ENCODE measurements at regions not wholly inside any gene's neighbourhood (a gene's known extent, or its start where the extent isn't known, plus 50 kb on each side); places are given as distances from the start of the nearest gene placed in this dataset.

DNA sequence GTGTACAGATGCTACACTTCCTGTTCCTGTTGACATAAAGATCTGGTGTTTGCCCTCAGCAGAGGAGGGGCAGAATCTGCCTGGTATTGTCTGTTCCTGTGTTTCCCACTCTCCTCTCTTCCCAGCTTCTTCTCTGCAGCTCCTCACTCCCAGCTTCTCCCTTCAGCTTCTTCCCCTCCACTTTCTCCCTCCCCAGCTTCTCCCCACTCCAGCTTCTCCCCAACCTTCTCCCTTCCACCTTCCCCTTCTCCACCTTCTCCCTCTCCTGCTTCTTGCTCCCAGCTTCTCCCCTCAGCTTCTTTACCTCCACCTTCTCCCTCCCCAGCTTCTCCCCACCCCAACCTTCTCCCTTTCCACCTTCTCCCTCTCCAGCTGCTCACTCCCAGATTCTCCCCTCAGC lies 148.9 kb upstream of the IRX2 start:
- Histone ChIP-seq H3K27me3 (no peaks in the 10 kb centered on the region), H3K9me3 (peaks cover 0 to 39% (median 0%) of the 10 kb centered on the region in 4 donors), H3K4me1 (no peaks in the 10 kb centered on the region), H3K4me3 (no peak overlapping the region), H3K36me3 (no peaks in the 10 kb centered on the region), H3K27ac (no peak overlapping the region)
- TF ChIP-seq EP300 (IDR thresholded peaks at IDR 0.05), result no peak
- no peak for TF ChIP-seq POLR2A (IDR thresholded peaks at IDR 0.05)
- TF ChIP-seq, protein P1, sequence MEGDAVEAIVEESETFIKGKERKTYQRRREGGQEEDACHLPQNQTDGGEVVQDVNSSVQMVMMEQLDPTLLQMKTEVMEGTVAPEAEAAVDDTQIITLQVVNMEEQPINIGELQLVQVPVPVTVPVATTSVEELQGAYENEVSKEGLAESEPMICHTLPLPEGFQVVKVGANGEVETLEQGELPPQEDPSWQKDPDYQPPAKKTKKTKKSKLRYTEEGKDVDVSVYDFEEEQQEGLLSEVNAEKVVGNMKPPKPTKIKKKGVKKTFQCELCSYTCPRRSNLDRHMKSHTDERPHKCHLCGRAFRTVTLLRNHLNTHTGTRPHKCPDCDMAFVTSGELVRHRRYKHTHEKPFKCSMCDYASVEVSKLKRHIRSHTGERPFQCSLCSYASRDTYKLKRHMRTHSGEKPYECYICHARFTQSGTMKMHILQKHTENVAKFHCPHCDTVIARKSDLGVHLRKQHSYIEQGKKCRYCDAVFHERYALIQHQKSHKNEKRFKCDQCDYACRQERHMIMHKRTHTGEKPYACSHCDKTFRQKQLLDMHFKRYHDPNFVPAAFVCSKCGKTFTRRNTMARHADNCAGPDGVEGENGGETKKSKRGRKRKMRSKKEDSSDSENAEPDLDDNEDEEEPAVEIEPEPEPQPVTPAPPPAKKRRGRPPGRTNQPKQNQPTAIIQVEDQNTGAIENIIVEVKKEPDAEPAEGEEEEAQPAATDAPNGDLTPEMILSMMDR (IDR thresholded peaks at IDR 0.05), result no peak
- no peak for DNase-seq (ENCODE audit: low spot score in 2 of 2)

DNA sequence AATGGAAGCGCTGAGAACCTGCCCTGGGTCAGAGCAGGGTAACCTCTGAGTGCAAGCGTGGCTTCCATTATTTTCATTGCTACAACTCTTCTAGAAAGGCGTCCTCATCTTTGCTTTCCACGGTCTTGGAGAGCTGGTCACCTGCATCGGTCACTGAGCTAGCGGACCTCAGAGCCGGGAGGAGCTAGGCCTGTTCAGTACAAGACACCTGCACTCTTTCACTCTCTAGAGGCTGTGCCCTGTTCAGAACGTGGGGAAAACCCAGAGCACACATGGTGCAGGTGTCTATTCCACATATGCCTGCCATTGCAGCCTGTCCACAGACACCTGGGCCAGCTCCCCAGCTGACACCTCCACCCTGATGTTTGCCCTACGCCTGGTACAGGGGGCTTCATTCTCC lies 147.8 kb upstream of the IRX2 start:
- no peak for DNase-seq (ENCODE audit: low spot score in 2 of 2)
- WGBS, 2 donors, result 77 to 85% methylated on average over 9 of the region's 9 CpGs
- peaks cover 0 to 39% (median 0%) of the 10 kb centered on the region in 4 donors for H3K9me3 ChIP-seq
- H3K4me3 ChIP-seq, result no peak overlapping the region
- H3K36me3 ChIP-seq, result no peaks in the 10 kb centered on the region
- H3K27me3 ChIP-seq, result no peaks in the 10 kb centered on the region
- TF ChIP-seq POLR2A (IDR thresholded peaks at IDR 0.05) (no peak), EP300 (IDR thresholded peaks at IDR 0.05) (no peak)
- TF ChIP-seq, protein P1 (IDR thresholded peaks at IDR 0.05), result no peak
- H3K4me1 ChIP-seq, result no peaks in the 10 kb centered on the region
- no peak overlapping the region for H3K27ac ChIP-seq

DNA sequence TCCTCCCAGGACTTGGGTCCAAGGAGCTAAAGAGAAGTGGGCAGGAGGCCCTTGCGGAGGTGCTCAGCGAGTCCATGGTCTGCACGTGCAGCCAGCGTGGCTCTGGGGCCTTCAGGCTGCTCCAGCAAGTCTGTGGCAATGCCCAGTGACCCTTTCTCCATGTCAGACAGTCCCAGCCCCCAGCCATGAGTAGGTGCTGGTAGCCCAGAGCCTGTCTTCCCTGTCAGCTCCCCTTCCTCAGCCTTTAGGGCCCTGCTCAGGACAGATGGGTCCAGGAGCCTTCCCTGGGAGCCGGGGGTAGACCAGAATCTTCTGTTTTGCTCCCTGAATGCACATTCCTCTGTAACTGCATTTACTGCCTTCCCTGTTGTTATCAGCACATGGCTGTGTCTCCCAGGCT lies 147.2 kb upstream of the IRX2 start:
- Histone ChIP-seq H3K36me3 (no peaks in the 10 kb centered on the region), H3K27me3 (no peaks in the 10 kb centered on the region), H3K4me1 (no peaks in the 10 kb centered on the region), H3K27ac (no peak overlapping the region), H3K9me3 (peaks cover 0 to 39% (median 0%) of the 10 kb centered on the region in 4 donors), H3K4me3 (no peak overlapping the region)
- 62 to 73% methylated on average over 5 of the region's 5 CpGs for WGBS, 2 donors
- DNase-seq (ENCODE audit: low spot score in 2 of 2), result no peak
- TF ChIP-seq, protein P1 (IDR thresholded peaks at IDR 0.05), result no peak
- TF ChIP-seq POLR2A (IDR thresholded peaks at IDR 0.05) (no peak), EP300 (IDR thresholded peaks at IDR 0.05) (no peak)

DNA sequence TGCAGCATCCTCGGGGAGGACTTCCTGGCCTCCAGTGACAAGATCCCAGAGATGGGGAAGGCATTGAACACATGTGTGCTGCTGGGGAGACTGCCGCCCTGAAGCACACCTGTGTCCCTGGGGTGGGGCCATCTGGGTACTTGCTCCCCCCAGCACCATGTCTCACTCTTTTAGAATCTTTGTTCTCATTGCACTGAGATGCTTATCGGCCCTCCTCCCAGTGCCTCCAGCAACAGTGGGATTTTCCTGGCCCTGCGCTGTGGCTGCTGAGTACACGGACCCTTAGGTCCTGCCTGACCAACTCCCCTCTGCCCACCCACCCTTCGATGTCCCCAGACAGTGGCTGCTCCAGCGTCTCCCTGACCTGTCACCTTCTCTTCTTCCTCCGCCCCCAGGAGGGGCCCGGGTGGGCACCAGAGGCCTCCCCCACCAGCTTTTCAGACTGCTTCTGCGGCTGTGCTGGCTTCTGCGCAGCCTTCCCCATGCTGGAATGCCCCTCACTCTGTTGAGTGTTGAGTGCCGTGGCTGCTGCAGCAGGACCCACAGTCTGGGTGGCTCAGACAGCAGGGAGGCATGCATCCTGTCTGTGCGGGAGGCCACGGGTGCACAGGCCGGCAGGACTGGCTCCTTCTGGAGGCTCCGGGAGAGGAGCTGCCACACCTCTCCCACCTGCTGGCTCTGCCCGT lies 145.9 kb upstream of the IRX2 start:
- DNase-seq (ENCODE audit: low spot score in 2 of 2), result no peak
- Histone ChIP-seq H3K27me3 (no peaks in the 10 kb centered on the region), H3K9me3 (peaks cover 0 to 39% (median 0%) of the 10 kb centered on the region in 4 donors), H3K4me3 (no peak overlapping the region), H3K36me3 (no peaks in the 10 kb centered on the region), H3K27ac (no peak overlapping the region), H3K4me1 (no peaks in the 10 kb centered on the region)
- TF ChIP-seq, protein P1 (IDR thresholded peaks at IDR 0.05), result no peak
- no peak for TF ChIP-seq EP300 (IDR thresholded peaks at IDR 0.05)
- no peak for TF ChIP-seq POLR2A (IDR thresholded peaks at IDR 0.05)
- WGBS, 2 donors, result 82 to 84% methylated on average over 17 of the region's 17 CpGs

DNA sequence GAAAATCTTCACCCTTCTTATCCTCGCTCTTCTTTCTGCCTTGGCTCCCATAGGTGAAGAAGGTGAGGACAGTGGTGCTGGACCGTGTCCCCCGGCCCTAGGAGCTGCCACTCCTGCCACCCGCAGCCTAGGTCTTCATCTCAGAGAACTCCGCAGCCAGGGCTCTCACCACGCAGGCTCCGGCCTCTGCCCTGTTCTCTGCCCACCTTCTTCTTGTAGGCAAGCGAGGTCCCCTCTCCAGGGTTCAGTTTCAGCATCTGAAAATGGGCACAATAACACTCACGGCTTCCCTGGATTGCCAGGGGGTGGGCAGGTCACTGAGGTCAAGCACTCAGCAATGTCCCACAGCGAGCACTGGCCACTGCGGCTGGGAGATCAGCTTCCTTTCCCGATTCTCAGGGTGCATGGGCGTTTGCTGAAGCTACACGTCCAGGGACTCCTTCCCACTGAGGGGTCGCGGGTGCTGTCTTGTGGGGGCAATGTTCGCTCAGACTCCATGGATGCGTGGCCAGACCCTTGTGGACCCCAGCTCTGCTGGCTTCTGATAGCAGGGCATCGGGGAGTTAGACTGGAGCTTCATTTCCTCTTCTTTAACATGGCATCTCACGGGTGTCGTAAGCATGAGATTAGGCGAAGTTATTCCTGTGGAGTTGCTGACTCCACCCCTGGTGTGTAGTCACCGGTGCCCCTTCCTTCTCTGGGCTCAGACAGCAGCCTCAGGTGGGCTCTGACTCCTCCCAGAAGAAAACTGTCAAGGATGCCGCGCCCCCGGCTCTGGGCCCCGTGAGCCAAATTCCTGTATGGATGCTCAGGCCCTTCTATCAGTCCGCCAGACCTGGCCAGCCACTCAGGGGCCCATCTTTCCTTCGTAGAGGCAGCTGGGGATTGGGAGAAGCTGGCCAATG lies 145.1 kb upstream of the IRX2 start:
- no peak for TF ChIP-seq POLR2A (IDR thresholded peaks at IDR 0.05)
- TF ChIP-seq EP300 (IDR thresholded peaks at IDR 0.05), result no peak
- TF ChIP-seq, protein P1 (IDR thresholded peaks at IDR 0.05), result no peak
- Histone ChIP-seq H3K4me1 (no peaks in the 10 kb centered on the region), H3K4me3 (no peak overlapping the region), H3K27ac (no peak overlapping the region), H3K27me3 (no peaks in the 10 kb centered on the region), H3K9me3 (peaks cover 0 to 34% (median 0%) of the 10 kb centered on the region in 4 donors), H3K36me3 (no peaks in the 10 kb centered on the region)
- DNase-seq (ENCODE audit: low spot score in 2 of 2), result no peak
- 76 to 82% methylated on average over 29 of the region's 29 CpGs for WGBS, 2 donors

Data from tibial nerve (tissue), 4 donors.